ENCODE measurements at regions not wholly inside any gene's neighbourhood (a gene's known extent, or its start where the extent isn't known, plus 50 kb on each side); places are given as distances from the start of the nearest gene placed in this dataset.

DNA sequence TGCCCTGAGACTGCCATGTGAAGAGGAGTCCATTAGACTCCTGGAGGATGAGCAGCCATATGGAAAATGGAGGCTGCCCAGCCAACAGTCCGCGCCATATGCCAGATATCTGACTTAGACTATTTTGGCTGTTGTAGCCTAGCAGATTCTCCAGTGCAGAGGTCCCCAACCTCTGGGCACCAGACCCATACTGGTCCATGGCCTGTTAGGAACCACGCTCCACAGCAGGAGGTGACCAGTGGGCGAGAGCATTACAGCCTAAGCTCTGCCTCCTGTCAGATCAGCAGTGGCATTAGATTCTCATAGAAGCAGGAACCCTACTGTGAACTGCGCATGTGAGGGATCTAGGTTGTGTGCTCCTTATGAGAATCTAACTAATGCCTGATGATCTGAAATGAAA is 851.9 kb downstream of the NR2F1-AS1 start:
- no peak for TF ChIP-seq EZH2 (IDR thresholded peaks at IDR 0.05; ENCODE audit: borderline replicate concordance, insufficient read depth, low read depth, low read length, poor library complexity, severe bottlenecking)
- H2AFZ ChIP-seq (ENCODE audit: insufficient read depth, low read depth, low read length, poor library complexity, severe bottlenecking): no peak overlapping the region
- H3K27ac ChIP-seq (ENCODE audit: low read length in 2 of 2): no peak overlapping the region
- POLR2A ChIA-PET: no interaction called here
- no peak overlapping the region for H3K9ac ChIP-seq (ENCODE audit: low read length)
- Mint-ChIP-seq H3K9me3 (ENCODE audit: insufficient read depth) (peaks cover 2% of the 10 kb centered on the region), H3K4me1 (no peaks in the 10 kb centered on the region), H3K4me3 (no peak overlapping the region), H3K27ac (no peak overlapping the region), H3K27me3 (no peaks in the 10 kb centered on the region)
- 80% methylated on average over 4 of the region's 5 CpGs for WGBS (ENCODE audit: insufficient coverage)
- H3K4me2 ChIP-seq (replicated peaks; ENCODE audit: low read depth, low read length, poor library complexity, severe bottlenecking): no peak overlapping the region
- H3K27me3 ChIP-seq (replicated peaks in 1 of 4; ENCODE audit: control extremely low read depth in 1 of 4, control insufficient read depth in 3 of 4, insufficient read depth in 4 of 4, low read length in 3 of 4): no peaks in the 10 kb centered on the region
- CTCF ChIA-PET: no interaction called here
- H3K36me3 ChIP-seq (replicated peaks in 1 of 2; ENCODE audit: control extremely low read depth in 1 of 2, control insufficient read depth in 1 of 2, extremely low read depth in 1 of 2, insufficient read depth in 2 of 2, low read length in 1 of 2): no peaks in the 10 kb centered on the region
- ATAC-seq (ENCODE audit: low read depth) (no peak), DNase-seq (no peak)
- no peaks in the 10 kb centered on the region for H3K79me2 ChIP-seq (ENCODE audit: control insufficient read depth, insufficient read depth, low read length)
- H4K20me1 ChIP-seq (ENCODE audit: control insufficient read depth, insufficient read depth, low read length, poor library complexity, severe bottlenecking): no peaks in the 10 kb centered on the region
- H3K9me3 ChIP-seq (ENCODE audit: control extremely low read depth in 1 of 3, control insufficient read depth in 2 of 3, insufficient read depth in 1 of 3, low read length in 2 of 3): peaks cover 0 to 4% (median 0%) of the 10 kb centered on the region in 3 donors
- H3K4me1 ChIP-seq (ENCODE audit: control insufficient read depth in 2 of 2, insufficient read depth in 2 of 2, low read length in 2 of 2): no peaks in the 10 kb centered on the region
- H3K4me3 ChIP-seq (ENCODE audit: control extremely low read depth in 1 of 5, extremely low read depth in 1 of 5, insufficient read depth in 1 of 5, low read depth in 2 of 5, low read length in 4 of 5): no peak overlapping the region
- intact Hi-C loops (cut with micrococcal nuclease): no loop called here

DNA sequence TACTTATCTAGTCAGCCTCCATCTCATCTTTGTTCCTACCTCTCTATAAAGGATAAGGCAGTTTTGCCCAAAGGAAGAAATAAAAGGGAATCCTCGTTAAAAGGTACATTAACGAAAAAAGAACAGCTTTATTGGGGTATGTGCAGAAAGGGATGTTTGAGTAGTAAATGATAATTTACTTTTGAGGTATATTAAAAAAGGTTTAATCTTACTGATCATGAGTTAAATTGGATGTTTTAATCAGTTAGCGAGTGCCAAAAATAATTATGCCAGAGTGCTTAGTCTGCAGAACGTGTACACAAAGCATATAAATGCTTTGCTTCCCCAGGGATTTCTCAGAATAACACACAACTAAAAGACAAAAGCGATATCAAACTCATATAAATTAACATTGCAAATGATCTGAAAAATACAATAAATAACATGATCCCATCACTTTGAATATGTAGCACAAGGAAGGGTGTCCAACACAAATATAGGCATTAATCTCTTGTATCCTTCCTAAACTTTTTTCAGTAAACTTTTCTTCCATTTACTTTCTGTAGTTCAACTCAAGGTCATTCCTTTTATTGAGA is 865.0 kb downstream of the NR2F1-AS1 start:
- no peak for ATAC-seq (ENCODE audit: low read depth)
- H3K79me2 ChIP-seq (ENCODE audit: control insufficient read depth, insufficient read depth, low read length): no peaks in the 10 kb centered on the region

More for the DNA sequence above, 865.0 kb downstream of the NR2F1-AS1 start:
- Mint-ChIP-seq H3K9me3 (ENCODE audit: insufficient read depth) (no peaks in the 10 kb centered on the region), H3K27me3 (no peaks in the 10 kb centered on the region), H3K27ac (no peak overlapping the region), H3K4me3 (no peak overlapping the region), H3K4me1 (no peaks in the 10 kb centered on the region)
- Histone ChIP-seq H4K20me1 (ENCODE audit: control insufficient read depth, insufficient read depth, low read length, poor library complexity, severe bottlenecking) (no peaks in the 10 kb centered on the region), H2AFZ (ENCODE audit: insufficient read depth, low read depth, low read length, poor library complexity, severe bottlenecking) (no peak overlapping the region), H3K9me3 (ENCODE audit: control extremely low read depth in 1 of 3, control insufficient read depth in 2 of 3, insufficient read depth in 1 of 3, low read length in 2 of 3) (no peaks in the 10 kb centered on the region), H3K27me3 (replicated peaks in 1 of 4; ENCODE audit: control extremely low read depth in 1 of 4, control insufficient read depth in 3 of 4, insufficient read depth in 4 of 4, low read length in 3 of 4) (no peaks in the 10 kb centered on the region), H3K4me1 (ENCODE audit: control insufficient read depth in 2 of 2, insufficient read depth in 2 of 2, low read length in 2 of 2) (no peaks in the 10 kb centered on the region), H3K27ac (ENCODE audit: low read length in 2 of 2) (no peak overlapping the region), H3K36me3 (replicated peaks in 1 of 2; ENCODE audit: control extremely low read depth in 1 of 2, control insufficient read depth in 1 of 2, extremely low read depth in 1 of 2, insufficient read depth in 2 of 2, low read length in 1 of 2) (no peaks in the 10 kb centered on the region), H3K4me2 (replicated peaks; ENCODE audit: low read depth, low read length, poor library complexity, severe bottlenecking) (no peak overlapping the region), H3K9ac (ENCODE audit: low read length) (no peak overlapping the region), H3K4me3 (ENCODE audit: control extremely low read depth in 1 of 5, extremely low read depth in 1 of 5, insufficient read depth in 1 of 5, low read depth in 2 of 5, low read length in 4 of 5) (no peak overlapping the region)
- no peak for DNase-seq
- CTCF ChIA-PET: no interaction called here
- intact Hi-C loops (cut with micrococcal nuclease): no loop called here
- no CpG with 5 or more reads among the region's 5 CpGs for WGBS (ENCODE audit: insufficient coverage)
- POLR2A ChIA-PET: no interaction called here
- no peak for TF ChIP-seq EZH2 (IDR thresholded peaks at IDR 0.05; ENCODE audit: borderline replicate concordance, insufficient read depth, low read depth, low read length, poor library complexity, severe bottlenecking)
- TF ChIP-seq, protein P1, sequence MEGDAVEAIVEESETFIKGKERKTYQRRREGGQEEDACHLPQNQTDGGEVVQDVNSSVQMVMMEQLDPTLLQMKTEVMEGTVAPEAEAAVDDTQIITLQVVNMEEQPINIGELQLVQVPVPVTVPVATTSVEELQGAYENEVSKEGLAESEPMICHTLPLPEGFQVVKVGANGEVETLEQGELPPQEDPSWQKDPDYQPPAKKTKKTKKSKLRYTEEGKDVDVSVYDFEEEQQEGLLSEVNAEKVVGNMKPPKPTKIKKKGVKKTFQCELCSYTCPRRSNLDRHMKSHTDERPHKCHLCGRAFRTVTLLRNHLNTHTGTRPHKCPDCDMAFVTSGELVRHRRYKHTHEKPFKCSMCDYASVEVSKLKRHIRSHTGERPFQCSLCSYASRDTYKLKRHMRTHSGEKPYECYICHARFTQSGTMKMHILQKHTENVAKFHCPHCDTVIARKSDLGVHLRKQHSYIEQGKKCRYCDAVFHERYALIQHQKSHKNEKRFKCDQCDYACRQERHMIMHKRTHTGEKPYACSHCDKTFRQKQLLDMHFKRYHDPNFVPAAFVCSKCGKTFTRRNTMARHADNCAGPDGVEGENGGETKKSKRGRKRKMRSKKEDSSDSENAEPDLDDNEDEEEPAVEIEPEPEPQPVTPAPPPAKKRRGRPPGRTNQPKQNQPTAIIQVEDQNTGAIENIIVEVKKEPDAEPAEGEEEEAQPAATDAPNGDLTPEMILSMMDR (IDR thresholded peaks at IDR 0.05): no peak

Data from B cell (primary cell).